Stimulated activated CD4-positive, alpha-beta T cell treated with anti-CD3 and anti-CD28 coated beads, Interleukin-1b, Interleukin-23, amount 100 ng/mL, for 24 hours (primary cell): ENCODE measurements at regions not wholly inside any gene's neighbourhood (a gene's known extent, or its start where the extent isn't known, plus 50 kb on each side); places are given as distances from the start of the nearest gene placed in this dataset.
"Not testable (repeated sequence)": the region's sequence is repeated elsewhere in the genome, so short reads cannot be mapped to it uniquely, and the experiment has no call there.

Experiments used
- DNase-seq, 4 experiments: peaks; one replicate each; pipeline ENCODE4 v3.0.0-alpha.2; 2020; ENCODE audit warnings: low read depth in 4 of 4, low spot score in 1 of 4

DNA sequence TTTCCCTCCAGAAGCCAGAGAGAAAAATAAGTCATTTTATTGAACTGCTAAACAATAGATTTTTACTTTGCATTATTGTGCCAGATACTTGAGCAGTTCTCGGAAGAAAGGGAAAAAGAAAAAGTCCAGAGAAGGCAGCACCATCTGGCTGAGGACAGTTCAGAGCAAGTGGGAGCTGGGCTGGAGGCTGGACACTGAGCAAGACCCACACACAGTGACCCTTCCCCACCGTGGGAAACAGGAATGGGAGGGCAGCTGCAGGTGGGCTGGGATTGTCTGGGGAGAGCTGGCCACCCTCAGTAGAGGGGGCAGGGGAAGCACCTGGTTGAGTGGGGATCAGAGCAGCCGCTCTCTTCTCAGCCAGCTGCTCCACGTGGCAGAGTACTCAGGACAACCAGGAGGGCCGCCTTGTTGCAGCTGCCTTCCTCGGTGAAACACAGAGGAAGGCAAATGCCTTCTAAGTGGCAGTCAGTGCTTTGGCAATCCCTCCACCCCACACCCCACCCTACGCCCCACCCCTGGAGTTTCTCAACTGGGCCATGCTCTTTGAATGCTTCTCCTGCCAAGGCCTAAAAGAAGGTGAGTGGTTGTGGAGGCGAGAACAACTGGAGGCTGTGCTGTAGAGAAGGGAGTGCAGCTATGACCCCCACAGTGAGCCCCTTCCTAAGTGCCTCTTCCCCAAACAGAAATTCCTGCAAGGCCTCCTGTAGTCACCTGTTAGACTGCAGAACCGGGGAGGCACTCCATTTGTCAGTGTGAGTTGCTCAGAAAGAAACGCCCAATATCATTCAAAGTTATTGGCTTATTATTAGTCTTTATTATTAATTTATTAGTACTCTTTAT is 179.3 kb downstream of the ZIC5 start:
- no peak for DNase-seq

DNA sequence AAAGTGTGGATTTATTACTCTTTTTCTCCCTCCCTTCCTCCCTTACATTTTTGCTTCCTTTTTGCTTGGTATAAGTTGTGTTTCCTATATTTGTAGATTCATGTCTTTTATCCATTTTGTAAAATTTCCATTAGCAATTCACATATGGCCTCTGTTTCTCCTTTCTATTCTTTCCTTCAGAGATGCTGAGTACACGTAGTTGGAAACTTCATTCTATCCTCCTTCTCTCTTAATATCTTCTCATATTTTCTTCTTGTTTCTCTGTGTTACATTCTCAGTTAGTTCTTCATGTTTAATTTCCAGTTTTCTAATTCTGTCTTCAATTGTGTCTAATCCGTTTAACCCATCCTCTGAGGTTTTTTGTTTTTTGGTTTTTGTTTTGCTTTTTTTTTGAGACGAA is 188.9 kb downstream of the ZIC5 start:
- DNase-seq: no peak

DNA sequence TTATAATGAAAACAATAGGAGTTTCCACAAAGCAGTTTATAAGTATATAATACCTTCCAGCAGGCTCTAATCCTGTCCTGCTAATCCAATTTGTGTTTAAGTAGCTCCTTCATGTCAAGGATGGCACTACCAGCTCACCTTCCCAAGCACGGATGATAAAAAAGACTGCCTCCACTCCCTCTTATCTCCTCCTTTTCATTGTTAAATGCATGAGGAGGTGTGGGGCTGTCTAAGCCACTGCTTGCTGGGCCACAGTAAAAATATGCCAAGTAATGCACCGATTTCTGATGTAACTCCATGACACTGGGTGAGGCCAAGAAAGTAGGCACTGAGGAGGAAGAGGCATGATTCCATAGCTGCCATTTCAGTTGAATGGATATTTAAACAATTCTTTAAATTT is 193.1 kb downstream of the ZIC5 start:
- no peak for DNase-seq

DNA sequence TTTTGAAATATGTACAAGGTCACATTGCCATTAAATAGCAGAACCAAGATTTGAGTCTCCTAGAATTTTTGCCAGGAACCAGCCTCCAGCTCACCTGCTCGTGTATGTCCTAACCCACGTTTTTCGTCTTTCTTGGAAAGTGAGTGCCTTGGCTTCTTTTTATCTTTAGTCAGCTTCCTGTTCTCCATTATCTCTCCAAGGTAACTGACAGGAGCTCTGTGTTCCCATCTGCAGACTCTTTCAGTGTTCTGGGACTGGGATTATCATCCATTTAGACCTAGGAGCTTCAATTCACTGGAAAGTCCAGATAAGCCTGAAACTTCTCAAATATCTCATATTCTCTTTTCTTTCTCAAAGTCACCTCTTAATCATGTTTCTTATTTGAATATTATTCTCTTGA is 193.7 kb downstream of the ZIC5 start:
- DNase-seq: no peak

DNA sequence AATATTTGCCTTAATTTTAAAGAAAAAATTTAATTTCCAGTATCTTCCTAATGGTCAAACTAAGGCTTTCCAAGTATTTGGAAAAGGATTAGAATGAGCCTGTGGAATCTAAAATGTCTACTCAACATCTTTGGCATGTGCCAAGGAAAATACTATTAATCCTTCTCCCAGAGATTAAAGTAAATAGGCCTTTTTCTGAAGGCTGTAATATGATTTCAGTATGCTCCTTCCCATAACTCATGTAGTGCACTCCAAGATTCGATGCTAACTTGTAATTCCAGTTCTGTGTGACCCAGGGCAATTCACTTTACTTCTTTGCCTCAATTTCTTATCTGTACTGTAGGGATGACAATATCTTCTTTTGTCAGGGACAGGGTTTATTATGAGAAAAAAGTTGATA is 196.9 kb downstream of the ZIC5 start:
- no peak for DNase-seq

DNA sequence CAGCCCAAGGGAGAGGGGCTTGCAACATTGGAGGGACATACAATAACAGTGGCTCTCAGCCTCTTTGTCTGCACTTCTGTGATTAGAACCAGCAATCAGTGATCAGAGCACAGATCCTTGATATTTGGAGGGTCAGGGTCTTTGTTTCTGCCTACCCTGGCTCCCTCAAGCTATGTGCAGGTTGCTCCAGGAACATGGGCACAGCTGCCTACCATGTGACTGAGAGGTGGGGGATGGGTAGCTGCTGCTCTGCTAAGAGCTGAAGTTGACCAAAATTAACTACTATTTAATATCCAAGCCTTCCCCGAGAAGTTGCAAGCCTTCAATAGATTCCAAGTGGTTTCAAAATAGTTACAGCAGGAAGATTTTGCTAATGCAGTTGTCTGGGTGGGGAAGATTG is 202.6 kb downstream of the ZIC5 start:
- DNase-seq: no peak

DNA sequence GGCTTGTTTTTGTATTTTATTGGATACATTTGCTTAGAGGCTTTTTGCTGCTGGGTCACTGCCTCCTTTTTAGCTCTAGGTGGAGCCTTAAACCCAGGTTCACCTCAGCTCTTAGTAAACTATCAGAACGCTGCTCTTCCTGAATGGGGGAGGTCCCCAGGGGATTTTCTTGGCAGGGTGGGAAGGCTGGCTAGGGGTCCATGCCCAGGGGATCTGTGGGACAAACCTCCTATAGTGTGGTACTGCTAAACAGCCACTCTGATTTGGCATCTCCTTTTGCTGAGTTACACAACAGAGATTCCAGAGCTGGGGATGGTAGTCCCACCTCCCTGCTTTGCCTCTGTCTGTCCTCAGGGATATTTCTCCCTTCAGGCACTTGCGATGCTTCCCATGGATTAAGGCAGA is 204.9 kb downstream of the ZIC5 start:
- DNase-seq: no peak

DNA sequence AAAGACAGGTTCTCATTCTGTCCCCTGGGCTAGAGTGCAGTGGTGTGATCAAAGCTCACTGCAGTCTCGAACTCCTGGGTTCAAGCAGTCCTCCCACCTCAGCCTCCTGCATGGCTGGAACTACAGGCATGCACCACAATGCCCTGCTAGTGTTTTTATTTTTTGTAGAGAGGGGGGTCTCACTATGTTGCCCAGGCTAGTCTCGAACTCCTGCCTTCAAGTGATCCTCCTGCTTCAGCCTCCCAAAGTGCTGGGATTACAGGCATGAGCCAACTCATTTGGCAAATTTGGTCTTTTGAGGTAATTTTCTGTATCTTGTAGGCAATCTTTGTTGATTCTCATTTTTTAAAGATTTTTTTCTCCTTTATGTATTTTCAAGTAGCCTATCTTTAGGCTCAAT is 205.7 kb downstream of the ZIC5 start:
- no peak for DNase-seq

DNA sequence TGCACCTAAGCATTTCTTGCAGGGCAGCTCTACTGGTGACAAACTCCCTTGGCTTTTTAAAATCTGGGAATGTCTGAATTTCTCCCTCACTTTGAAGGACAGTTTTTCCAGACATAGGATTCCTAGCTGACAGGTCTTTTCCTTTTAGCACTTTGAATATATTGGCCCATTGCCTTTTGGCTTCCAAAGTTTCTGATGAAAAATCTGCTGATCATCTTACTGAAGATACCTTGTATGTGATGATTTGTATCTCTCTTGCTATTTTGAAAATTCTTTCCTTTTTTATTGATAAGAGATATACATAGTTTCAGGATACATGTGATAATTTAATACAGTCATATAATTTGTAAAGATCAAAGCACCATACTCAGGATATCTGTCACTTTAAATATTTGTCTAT is 211.1 kb downstream of the ZIC5 start:
- DNase-seq: no peak

DNA sequence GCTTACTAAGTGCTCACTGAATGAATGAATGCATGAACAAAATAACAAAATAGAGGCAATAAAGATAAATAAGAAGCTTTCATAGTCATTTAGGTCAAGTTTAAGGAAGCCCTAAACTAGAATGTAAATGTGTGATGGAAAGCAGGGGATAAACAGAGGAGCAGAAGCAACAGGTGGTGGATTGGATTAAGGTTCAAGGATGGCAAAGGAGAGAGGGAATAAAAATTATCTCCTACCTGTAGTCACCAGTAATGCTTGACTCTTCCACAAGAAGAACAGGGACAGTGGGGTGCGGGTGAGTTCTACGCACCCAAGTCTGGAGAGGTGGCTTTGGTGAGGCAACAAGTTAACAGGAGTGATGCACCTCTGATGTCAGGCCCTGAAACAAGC is 212.4 kb downstream of the ZIC5 start:
- DNase-seq: no peak

DNA sequence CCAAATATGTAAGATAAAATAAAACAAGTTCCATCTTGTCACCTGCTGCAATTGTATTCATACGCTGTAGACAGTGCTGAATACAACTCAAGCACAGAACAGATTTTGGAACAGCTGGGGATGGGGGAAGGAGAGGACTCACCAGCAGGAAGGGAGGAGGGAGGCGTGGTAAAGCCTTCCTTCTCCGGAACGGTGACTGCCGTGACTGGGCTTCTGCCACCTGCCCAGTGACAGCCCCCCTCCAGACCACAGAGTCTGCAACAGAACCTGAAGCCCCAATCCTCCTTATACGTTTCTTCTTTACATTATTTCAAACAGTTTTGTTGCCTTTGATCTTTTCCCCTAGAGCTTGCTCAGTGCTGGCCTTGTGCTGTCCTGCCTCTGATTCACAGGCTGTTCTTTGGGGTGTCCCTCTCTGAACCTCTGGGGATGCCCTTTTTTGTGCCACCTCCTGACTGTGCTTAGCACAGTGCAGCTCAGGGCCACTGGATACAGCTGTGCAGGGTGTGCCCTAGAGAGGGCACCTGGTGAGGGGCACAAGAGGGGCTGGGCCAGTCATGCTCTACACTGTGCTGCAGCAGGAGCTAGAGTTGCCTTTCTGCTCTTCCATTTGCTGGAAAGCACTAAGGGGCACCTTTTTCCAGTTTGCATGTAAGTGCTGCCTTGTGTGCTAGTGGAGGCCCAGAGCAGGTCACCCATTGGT is 213.0 kb downstream of the ZIC5 start:
- DNase-seq: no peak

DNA sequence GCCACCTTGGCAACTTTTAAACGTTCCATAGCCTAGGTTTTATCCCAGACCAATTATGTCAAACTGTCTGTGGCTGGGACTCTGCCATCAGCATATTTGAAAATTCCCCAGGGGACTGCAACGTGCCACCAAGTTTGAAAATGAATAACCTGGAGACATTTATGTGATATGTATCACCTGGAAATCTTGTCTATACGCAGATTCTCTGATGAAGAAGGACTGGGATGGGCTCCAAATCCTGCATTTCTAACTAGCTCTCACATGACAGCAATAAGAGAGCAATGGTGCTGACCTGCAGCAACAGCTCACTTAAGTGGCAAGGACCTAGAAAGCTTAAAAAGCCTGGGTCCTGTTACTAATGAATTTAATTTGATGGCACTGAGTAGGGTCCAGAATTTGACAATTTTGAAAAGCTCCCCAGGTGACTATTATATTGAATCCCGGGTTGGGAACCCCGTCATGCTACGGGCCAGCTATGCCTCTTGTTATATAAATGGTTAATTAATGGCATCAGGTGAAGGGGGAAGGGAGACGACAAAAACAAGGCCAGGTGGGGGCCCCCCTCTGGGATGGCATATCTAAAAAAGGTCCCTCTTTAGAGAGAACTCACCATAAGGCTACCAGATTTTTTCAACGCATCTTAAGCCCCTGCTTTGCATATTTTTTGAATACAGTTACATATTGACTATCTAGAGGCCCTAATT is 213.7 kb downstream of the ZIC5 start:
- no peak for DNase-seq

DNA sequence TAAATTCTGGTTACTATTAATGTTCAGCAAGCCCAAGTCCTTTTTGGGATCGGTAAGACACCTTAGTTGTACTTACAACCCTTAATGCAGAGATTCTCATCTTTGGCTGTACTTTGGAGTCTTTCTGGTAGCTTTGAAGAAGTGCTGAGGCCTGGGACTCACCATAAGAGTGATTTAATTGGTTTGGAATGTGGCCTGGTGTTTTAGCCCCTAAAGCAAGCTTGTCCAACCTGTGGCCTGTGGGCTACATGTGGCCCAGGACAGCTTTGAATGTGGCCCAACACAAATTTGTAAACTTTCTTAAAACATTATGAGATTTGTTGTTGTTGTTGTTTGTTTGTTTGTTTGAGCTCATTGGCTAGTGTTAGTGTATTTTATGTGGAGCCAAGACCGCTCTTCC is 215.3 kb downstream of the ZIC5 start:
- DNase-seq: no peak

DNA sequence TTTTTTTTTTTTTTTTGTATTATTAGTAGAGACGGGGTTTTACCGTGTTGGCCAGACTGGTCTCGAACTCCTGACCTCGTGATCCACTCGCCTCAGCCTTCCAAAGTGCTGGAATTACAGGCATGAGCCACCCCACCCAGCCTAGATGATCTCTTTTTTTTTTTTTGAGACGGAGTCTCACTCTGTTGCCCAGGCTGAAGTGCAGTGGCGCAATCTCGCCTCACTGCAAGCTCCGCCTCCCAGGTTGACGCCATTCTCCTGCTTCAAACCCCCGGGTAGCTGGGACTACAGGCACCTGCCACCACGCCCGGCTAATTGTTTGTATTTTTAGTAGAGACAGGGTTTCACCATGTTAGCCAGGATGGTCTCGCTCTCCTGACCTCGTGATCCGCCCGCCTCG is 216.8 kb downstream of the ZIC5 start:
- DNase-seq: not testable (repeated sequence)

DNA sequence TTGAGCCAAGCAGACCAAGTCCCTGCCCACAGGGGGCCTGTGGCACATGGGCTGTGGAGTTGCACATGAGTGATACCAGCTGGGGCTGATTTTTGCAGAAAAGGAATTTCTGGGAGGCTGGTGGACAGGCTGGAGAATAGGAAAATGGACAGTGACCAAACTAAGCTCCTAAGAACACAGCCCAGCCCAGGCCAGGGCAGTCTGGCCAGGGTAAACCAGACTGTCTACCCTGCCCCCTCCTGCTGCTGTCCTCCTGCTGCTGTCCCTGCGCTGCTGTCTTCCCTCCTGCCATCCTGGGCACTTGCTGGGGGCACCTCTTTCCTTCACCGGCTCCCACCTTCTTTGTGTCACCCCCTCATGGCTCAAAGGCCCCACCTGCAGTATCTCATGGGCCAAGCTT is 219.2 kb downstream of the ZIC5 start:
- no peak for DNase-seq

DNA sequence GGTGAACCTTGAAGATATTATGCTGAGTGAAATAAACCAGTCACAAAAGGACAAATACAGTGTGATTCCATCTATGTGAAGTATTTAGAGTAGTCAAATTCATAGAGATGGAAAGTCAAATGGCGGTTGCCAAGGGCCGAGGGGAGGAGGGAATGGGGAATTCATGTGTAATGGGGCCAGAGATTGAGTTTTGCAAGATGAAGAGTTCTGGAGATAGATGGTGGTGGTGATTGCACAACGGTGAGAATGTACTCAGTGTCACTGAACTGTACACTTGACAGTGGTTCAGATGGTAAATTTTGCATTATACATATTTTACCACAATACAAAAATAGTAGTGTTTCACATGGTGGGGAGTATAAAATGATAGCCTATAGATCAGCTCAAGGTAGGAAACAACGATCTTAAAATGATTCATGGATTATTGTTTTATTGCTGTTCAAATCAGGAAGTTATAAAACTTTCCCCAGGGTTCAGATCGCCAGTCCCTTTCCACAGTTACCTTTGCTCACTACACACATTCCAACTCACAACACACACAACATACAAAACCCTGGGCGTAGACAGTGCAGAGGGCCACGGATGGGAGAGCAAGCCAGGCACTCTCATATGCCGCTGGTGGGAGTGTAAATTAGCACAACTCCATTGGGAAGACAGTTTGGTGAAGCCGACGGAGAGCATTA is 219.9 kb downstream of the ZIC5 start:
- no peak for DNase-seq

DNA sequence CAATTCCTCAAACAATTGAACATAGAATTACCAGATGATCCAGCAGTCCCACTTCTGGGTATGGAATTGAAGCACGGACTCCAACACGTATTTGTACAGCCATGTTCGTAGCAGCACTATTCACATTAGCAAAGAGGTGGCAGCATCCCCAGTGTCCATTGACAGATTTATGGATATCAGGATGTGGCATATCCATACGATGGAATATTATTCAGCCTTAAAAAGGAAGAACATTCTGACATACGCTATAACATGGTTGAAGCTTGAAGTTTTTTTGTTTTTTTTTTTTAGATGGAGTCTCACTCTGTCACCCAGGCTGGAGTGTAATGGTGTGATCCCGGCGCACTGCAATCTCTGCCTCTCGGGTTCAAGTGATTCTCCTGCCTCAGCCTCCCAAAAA is 220.6 kb downstream of the ZIC5 start:
- DNase-seq: no peak

DNA sequence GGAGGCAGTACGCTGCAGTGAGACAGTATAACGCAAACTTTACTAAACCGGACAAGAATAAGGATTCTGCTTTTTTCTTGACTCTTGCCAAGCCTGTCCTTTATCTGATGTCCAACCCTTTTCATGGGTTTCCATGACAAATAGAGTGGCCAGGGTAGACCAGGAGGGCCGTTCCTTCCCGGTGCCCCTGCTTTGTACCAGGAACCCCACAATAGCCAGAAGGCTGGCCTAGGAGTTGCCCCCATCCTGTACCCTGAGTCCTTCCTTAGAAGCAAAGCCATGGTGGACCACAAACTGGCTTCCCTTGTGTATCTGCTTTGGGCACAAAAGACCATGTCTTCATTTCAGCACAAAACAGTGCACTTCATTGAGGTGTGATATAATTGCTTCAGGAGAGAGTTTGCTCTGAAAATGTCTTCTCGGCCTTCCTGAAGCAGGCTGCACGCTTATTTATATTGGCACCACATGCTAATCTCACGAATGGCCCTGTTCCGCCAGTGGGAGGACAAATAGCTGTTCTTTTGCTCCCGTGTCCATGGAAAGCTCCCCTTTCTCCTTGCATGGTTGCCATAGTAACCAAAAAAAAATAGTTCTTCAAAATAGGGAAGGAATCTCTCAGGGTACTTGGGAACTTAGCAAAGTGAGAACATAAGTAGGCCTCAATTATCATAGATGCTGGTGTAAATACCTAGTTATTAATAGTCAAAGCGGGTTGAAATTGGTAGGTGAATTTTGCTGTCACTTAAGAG is 222.1 kb downstream of the ZIC5 start:
- DNase-seq: no peak

DNA sequence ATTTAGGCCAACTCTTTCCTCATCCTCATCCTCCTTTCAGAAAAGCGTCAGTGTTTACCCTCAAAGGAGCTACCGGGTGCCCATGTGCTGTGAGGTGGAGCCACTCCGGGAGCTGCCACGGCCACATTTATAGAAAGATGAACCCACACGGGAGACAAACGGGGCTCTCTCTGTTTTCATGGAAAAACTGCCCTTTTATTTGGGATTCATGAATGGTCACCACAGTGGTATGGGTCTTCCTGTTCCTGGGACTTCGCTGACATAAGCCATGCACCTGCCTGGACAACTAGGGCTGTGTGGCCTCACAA is 224.2 kb downstream of the ZIC5 start:
- DNase-seq: no peak

DNA sequence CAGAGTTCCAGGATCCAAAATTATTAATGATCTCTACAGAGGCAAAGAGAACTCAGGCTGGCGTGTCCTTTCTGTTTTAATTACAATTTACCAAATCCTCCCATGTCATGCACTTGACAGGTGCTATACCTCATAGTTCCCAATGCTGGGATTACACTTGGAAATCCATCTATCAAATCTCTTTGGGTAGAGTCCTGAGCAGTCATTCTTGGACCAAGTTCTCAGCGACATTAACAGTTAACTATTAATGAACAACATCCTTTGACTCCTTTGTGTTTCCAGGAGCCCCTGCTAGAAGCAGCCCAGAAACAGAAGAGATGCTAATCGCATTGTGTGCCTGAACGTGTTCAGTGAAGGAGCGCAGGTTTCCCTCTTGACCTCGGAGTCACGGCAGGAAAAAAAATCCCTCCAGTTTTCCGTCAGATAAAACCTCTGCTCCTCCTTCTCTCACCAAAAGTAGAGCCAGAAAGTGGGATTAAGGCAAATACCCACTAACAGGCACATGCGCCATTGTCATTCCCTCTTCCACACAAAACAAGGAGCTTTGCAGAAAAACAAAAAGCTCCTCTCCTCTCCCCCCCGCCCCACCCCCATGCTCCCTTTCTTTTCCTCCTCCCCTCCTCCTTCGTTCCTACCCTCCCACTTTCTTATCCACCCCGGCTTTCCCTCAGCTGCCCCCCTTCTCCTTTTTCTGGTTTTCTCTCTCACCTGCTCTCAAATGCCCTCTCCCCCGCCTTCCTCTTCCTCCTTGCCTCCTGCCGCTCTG is 224.7 kb downstream of the ZIC5 start:
- no peak for DNase-seq
